Hepatocyte (in vitro differentiated cells): ENCODE measurements at regions not wholly inside any gene's neighbourhood (a gene's known extent, or its start where the extent isn't known, plus 50 kb on each side); places are given as distances from the start of the nearest gene placed in this dataset.

Experiments used
- DNase-seq: peaks from one replicate; pipeline ENCODE4 v3.0.0-alpha.2; 2016; ENCODE audit warnings: low spot score
- H2AFZ ChIP-seq: fragments of 200-600 bp; sonication (generic); 2 replicates; pipeline ENCODE4 v1.6.0; 2016; ENCODE audit warnings: antibody characterized with exemption, mild to moderate bottlenecking
- H3K27ac ChIP-seq: fragments of 200-600 bp; sonication (generic); 2 replicates; pipeline ENCODE4 v1.5.1; 2016; ENCODE audit warnings: mild to moderate bottlenecking
- H3K27me3 ChIP-seq: fragments of 200-600 bp; sonication (generic); 2 replicates; pipeline ENCODE4 v1.6.1; 2016
- H3K36me3 ChIP-seq: fragments of 200-600 bp; sonication (generic); replicated peaks from 2 replicates; pipeline ENCODE4 v1.5.1; 2016; ENCODE audit warnings: low read depth; ENCODE audit not compliant: insufficient read depth
- H3K4me1 ChIP-seq: fragments of 200-600 bp; sonication (generic); 2 replicates; pipeline ENCODE4 v1.5.1; 2016; ENCODE audit warnings: mild to moderate bottlenecking, moderate library complexity; ENCODE audit not compliant: insufficient read depth
- H3K4me2 ChIP-seq: fragments of 200-600 bp; sonication (generic); 2 replicates; pipeline ENCODE4 v1.6.0; 2016
- H3K4me3 ChIP-seq: fragments of 200-600 bp; sonication (generic); 2 replicates; pipeline ENCODE4 v1.5.1; 2016; ENCODE audit warnings: mild to moderate bottlenecking
- H3K79me2 ChIP-seq: fragments of 200-600 bp; sonication (generic); 2 replicates; pipeline ENCODE4 v1.6.0; 2017; ENCODE audit warnings: mild to moderate bottlenecking
- H3K9me2 ChIP-seq: fragments of 200-600 bp; sonication (generic); replicated peaks from 2 replicates; pipeline ENCODE4 v1.6.0; 2017; ENCODE audit warnings: mild to moderate bottlenecking; ENCODE audit not compliant: insufficient read depth
- H3K9me3 ChIP-seq: fragments of 200-600 bp; sonication (generic); 2 replicates; pipeline ENCODE4 v1.5.1; 2016; ENCODE audit warnings: low read depth, mild to moderate bottlenecking
- H4K20me1 ChIP-seq: fragments of 200-600 bp; sonication (generic); 2 replicates; pipeline ENCODE4 v1.6.0; 2016; ENCODE audit warnings: mild to moderate bottlenecking; ENCODE audit not compliant: insufficient read depth, poor library complexity, severe bottlenecking
- CTCF ChIP-seq: fragments of 200-600 bp; sonication (generic); IDR thresholded peaks from 2 replicates; pipeline ENCODE4 v1.5.1; 2016; ENCODE audit warnings: antibody characterized with exemption, mild to moderate bottlenecking; ENCODE audit not compliant: poor library complexity
- EZH2 ChIP-seq: fragments of 200-600 bp; sonication (generic); IDR thresholded peaks from 2 replicates; pipeline ENCODE4 v1.6.1; 2016; ENCODE audit warnings: antibody characterized with exemption, mild to moderate bottlenecking, borderline replicate concordance
- WGBS: methylation state at CpG from one replicate; pipeline ENCODE4 v1.1.6; 2016; ENCODE audit warnings: low lambda C conversion rate; ENCODE audit errors: missing lambda C conversion rate; 5-methylcytosine and 5-hydroxymethylcytosine counted together

DNA sequence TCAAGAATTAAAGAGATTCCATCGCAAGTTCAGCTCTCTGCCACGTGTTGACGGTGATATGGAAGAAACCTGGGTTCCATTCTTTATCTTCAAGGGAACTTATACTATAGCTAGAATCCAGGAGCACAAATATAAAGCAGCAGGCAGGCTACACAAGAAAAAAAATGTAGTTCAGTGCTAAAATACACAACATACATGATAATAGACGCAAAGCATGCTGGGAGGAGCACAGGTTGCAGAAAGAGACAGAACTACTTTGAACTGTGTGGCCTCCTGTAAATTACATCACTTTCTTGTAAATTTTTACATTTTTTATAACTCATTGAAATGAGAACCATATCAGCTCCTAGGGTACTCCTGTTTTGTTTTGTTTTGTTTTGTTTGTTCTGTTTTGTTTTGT is 53.8 kb upstream of the RBM24 start:
- TF ChIP-seq CTCF (no peak), EZH2 (no peak)
- WGBS: 96% methylated on average over 4 of the region's 4 CpGs
- no peaks in the 10 kb centered on the region for H3K79me2 ChIP-seq
- H3K27me3 ChIP-seq: no peaks in the 10 kb centered on the region
- no peak overlapping the region for H3K4me2 ChIP-seq
- H2AFZ ChIP-seq: no peak overlapping the region
- DNase-seq: no peak
- no peak overlapping the region for H3K4me3 ChIP-seq
- H3K27ac ChIP-seq: no peak overlapping the region
- H3K9me3 ChIP-seq: no peaks in the 10 kb centered on the region
- H3K4me1 ChIP-seq: no peaks in the 10 kb centered on the region
- no peaks in the 10 kb centered on the region for H3K9me2 ChIP-seq
- H3K36me3 ChIP-seq: no peaks in the 10 kb centered on the region
- no peaks in the 10 kb centered on the region for H4K20me1 ChIP-seq
